Neuronal stem cell (in vitro differentiated cells): ENCODE measurements at regions not wholly inside any gene's neighbourhood (a gene's known extent, or its start where the extent isn't known, plus 50 kb on each side); places are given as distances from the start of the nearest gene placed in this dataset.

Source experiments
- DNase-seq: peaks from one replicate; pipeline ENCODE4 v3.0.0-alpha.2; 2013; ENCODE audit warnings: low spot score
- H2AFZ ChIP-seq: one replicate; pipeline ENCODE4 v1.6.1; 2013; ENCODE audit warnings: mild to moderate bottlenecking, low read length, inconsistent platforms
- H2AK5ac ChIP-seq: 2 replicates; pipeline ENCODE4 v1.6.1; 2013; ENCODE audit warnings: low read depth, mild to moderate bottlenecking, inconsistent platforms, low read length, moderate library complexity, mixed read lengths
- H2BK120ac ChIP-seq: 2 replicates; pipeline ENCODE4 v1.6.1; 2013; ENCODE audit warnings: low read depth, mild to moderate bottlenecking, inconsistent platforms, low read length, moderate library complexity, mixed read lengths
- H2BK12ac ChIP-seq: one replicate; pipeline ENCODE4 v1.6.1; 2013; ENCODE audit warnings: low read length, inconsistent platforms
- H2BK15ac ChIP-seq: 2 replicates; pipeline ENCODE4 v1.6.1; 2013; ENCODE audit warnings: mild to moderate bottlenecking, low read length, inconsistent platforms, mixed read lengths
- H2BK5ac ChIP-seq: one replicate; pipeline ENCODE4 v1.6.1; 2013; ENCODE audit warnings: inconsistent platforms, mild to moderate bottlenecking, low read length, moderate library complexity
- H3K14ac ChIP-seq: one replicate; pipeline ENCODE4 v1.6.1; 2013; ENCODE audit warnings: low read length, inconsistent platforms
- H3K18ac ChIP-seq: 2 replicates; pipeline ENCODE4 v1.6.1; 2013; ENCODE audit warnings: low read length, inconsistent platforms
- H3K23ac ChIP-seq: 2 replicates; pipeline ENCODE4 v1.6.1; 2013; ENCODE audit warnings: low read depth, mild to moderate bottlenecking, mixed read lengths, low read length, inconsistent platforms; ENCODE audit not compliant: poor library complexity
- H3K27ac ChIP-seq: replicated peaks from 3 replicates; pipeline ENCODE4 v1.5.1; 2013; ENCODE audit warnings: low read length, inconsistent platforms
- H3K27me3 ChIP-seq, 3 experiments: 2 replicates each; pipeline ENCODE4 v1.6.1; 2013; ENCODE audit warnings: low read length in 3 of 3, mild to moderate bottlenecking in 2 of 3, inconsistent platforms in 1 of 3, low read depth in 1 of 3, mixed read lengths in 1 of 3, moderate library complexity in 1 of 3; ENCODE audit not compliant: control insufficient read depth in 3 of 3, insufficient read depth in 3 of 3
- H3K36me3 ChIP-seq, 2 donors: replicated peaks in 1 of 2; 2 replicates each; pipeline ENCODE4 v1.6.1; 2013; ENCODE audit warnings: low read length in 2 of 2; ENCODE audit not compliant: control insufficient read depth in 2 of 2, insufficient read depth in 2 of 2
- H3K4ac ChIP-seq: 2 replicates; pipeline ENCODE4 v1.6.1; 2013; ENCODE audit warnings: inconsistent platforms, mild to moderate bottlenecking, low read length, moderate library complexity
- H3K4me1 ChIP-seq, 2 donors: 1 replicate in 1 of 2; 2 replicates in 1 of 2; pipeline ENCODE4 v1.6.1; 2013; ENCODE audit warnings: low read length in 2 of 2, low read depth in 1 of 2; ENCODE audit not compliant: control insufficient read depth in 2 of 2, insufficient read depth in 1 of 2
- H3K4me2 ChIP-seq: one replicate; pipeline ENCODE4 v1.6.1; 2013; ENCODE audit warnings: mild to moderate bottlenecking, low read length, inconsistent platforms; ENCODE audit not compliant: insufficient read depth, poor library complexity, severe bottlenecking
- H3K4me3 ChIP-seq, 2 donors: 2 replicates each; pipeline ENCODE4 v1.5.1; 2013; ENCODE audit warnings: low read length in 2 of 2, mild to moderate bottlenecking in 2 of 2, inconsistent platforms in 1 of 2, moderate library complexity in 1 of 2
- H3K79me1 ChIP-seq: one replicate; pipeline ENCODE4 v1.6.1; 2013; ENCODE audit warnings: low read depth, mild to moderate bottlenecking, inconsistent platforms, low read length, moderate library complexity
- H3K9ac ChIP-seq: one replicate; pipeline ENCODE4 v1.6.1; 2013; ENCODE audit warnings: mild to moderate bottlenecking, low read depth, low read length, inconsistent platforms; ENCODE audit not compliant: poor library complexity
- H3K9me3 ChIP-seq, 2 donors: replicated peaks in 1 of 2; 2 replicates each; pipeline versions ENCODE3 to v1.6.1; 2013; ENCODE audit warnings: low read length in 2 of 2, mild to moderate bottlenecking in 2 of 2, inconsistent platforms in 1 of 2, low read depth in 1 of 2, mixed read lengths in 1 of 2, moderate library complexity in 1 of 2; ENCODE audit not compliant: control insufficient read depth in 2 of 2, insufficient read depth in 1 of 2
- H4K8ac ChIP-seq: one replicate; pipeline ENCODE4 v1.6.1; 2013; ENCODE audit warnings: low read depth, mild to moderate bottlenecking, inconsistent platforms, low read length, moderate library complexity
- H4K91ac ChIP-seq: one replicate; pipeline ENCODE4 v1.6.1; 2013; ENCODE audit warnings: low read length, low read depth, mild to moderate bottlenecking, inconsistent platforms; ENCODE audit not compliant: poor library complexity
- WGBS, 2 donors: extraction: QIAGEN DNeasy Blood & Tissue Kit; methylation state at CpG; one replicate each; pipeline ENCODE4 v1.1.7; 2013; ENCODE audit warnings: missing lambda C conversion rate in 2 of 2, mixed read lengths in 1 of 2; ENCODE audit not compliant: insufficient read length in 2 of 2, insufficient replicate concordance in 1 of 2; ENCODE audit errors: extremely low coverage in 2 of 2; 5-methylcytosine and 5-hydroxymethylcytosine counted together

GRCh38 chr2:145483854-145484253 is 963.9 kb upstream of the ZEB2 start:
- H2BK120ac ChIP-seq: no peak overlapping the region
- no peak overlapping the region for H3K9ac ChIP-seq
- no peak overlapping the region for H2AFZ ChIP-seq
- no peak overlapping the region for H2AK5ac ChIP-seq
- no peak overlapping the region for H3K18ac ChIP-seq
- H3K14ac ChIP-seq: no peak overlapping the region
- no peak overlapping the region for H2BK15ac ChIP-seq
- no peak overlapping the region for H3K4me3 ChIP-seq
- WGBS, 2 donors: no CpG with 5 or more reads among the region's 3 CpGs
- H3K4me2 ChIP-seq: no peak overlapping the region
- H4K8ac ChIP-seq: no peak overlapping the region
- no peak overlapping the region for H2BK12ac ChIP-seq
- H3K27ac ChIP-seq: no peak overlapping the region
- no peaks in the 10 kb centered on the region for H3K4me1 ChIP-seq
- H3K27me3 ChIP-seq: no peaks in the 10 kb centered on the region
- H3K23ac ChIP-seq: no peak overlapping the region
- H3K36me3 ChIP-seq: no peaks in the 10 kb centered on the region
- H3K4ac ChIP-seq: no peak overlapping the region
- H3K79me1 ChIP-seq: no peaks in the 10 kb centered on the region
- no peak overlapping the region for H2BK5ac ChIP-seq
- H3K9me3 ChIP-seq: no peaks in the 10 kb centered on the region
- DNase-seq: no peak
- H4K91ac ChIP-seq: no peak overlapping the region

GRCh38 chr2:145481334-145481922 is 961.5 kb upstream of the ZEB2 start:
- H3K9me3 ChIP-seq: no peaks in the 10 kb centered on the region
- no peak overlapping the region for H2AFZ ChIP-seq
- no peak overlapping the region for H4K91ac ChIP-seq
- no peak overlapping the region for H3K4me3 ChIP-seq
- H3K4me2 ChIP-seq: no peak overlapping the region
- H2BK120ac ChIP-seq: no peak overlapping the region
- no peak overlapping the region for H2AK5ac ChIP-seq
- no peaks in the 10 kb centered on the region for H3K79me1 ChIP-seq
- no peak overlapping the region for H3K27ac ChIP-seq
- no peak overlapping the region for H3K14ac ChIP-seq
- no peak overlapping the region for H4K8ac ChIP-seq
- H2BK12ac ChIP-seq: no peak overlapping the region
- no peak for DNase-seq
- no peaks in the 10 kb centered on the region for H3K4me1 ChIP-seq
- no peaks in the 10 kb centered on the region for H3K36me3 ChIP-seq
- no peak overlapping the region for H3K18ac ChIP-seq
- no peaks in the 10 kb centered on the region for H3K27me3 ChIP-seq
- no peak overlapping the region for H3K9ac ChIP-seq
- H2BK15ac ChIP-seq: no peak overlapping the region
- no peak overlapping the region for H2BK5ac ChIP-seq
- H3K4ac ChIP-seq: no peak overlapping the region
- no peak overlapping the region for H3K23ac ChIP-seq

GRCh38 chr2:145464866-145465265 is 944.9 kb upstream of the ZEB2 start:
- Histone ChIP-seq H3K27ac (no peak overlapping the region), H3K4me1 (no peaks in the 10 kb centered on the region), H4K91ac (no peak overlapping the region), H3K79me1 (no peaks in the 10 kb centered on the region), H3K18ac (no peak overlapping the region), H2AFZ (no peak overlapping the region), H3K9ac (no peak overlapping the region), H3K4me2 (no peak overlapping the region), H2AK5ac (no peak overlapping the region), H4K8ac (no peak overlapping the region), H3K27me3 (no peaks in the 10 kb centered on the region), H3K9me3 (no peaks in the 10 kb centered on the region), H2BK12ac (no peak overlapping the region), H3K4me3 (no peak overlapping the region), H3K23ac (no peak overlapping the region), H3K14ac (no peak overlapping the region), H2BK120ac (no peak overlapping the region), H2BK15ac (no peak overlapping the region), H2BK5ac (no peak overlapping the region), H3K36me3 (no peaks in the 10 kb centered on the region), H3K4ac (no peak overlapping the region)
- WGBS, 2 donors: no CpG with 5 or more reads among the region's 3 CpGs
- no peak for DNase-seq

- H3K4me2 ChIP-seq: no peak overlapping the region
- no peak overlapping the region for H3K14ac ChIP-seq
- H3K27me3 ChIP-seq: no peaks in the 10 kb centered on the region
- no CpG with 5 or more reads among the region's 1 CpG for WGBS, 2 donors
- H2AFZ ChIP-seq: no peak overlapping the region
- H2BK15ac ChIP-seq: no peak overlapping the region
- no peaks in the 10 kb centered on the region for H3K4me1 ChIP-seq
- H3K4ac ChIP-seq: no peak overlapping the region
- no peak overlapping the region for H2AK5ac ChIP-seq
- H3K4me3 ChIP-seq: no peak overlapping the region
- H4K91ac ChIP-seq: no peak overlapping the region
- no peak overlapping the region for H2BK12ac ChIP-seq
- no peak overlapping the region for H2BK5ac ChIP-seq
- H3K23ac ChIP-seq: no peak overlapping the region
- H3K9me3 ChIP-seq: no peaks in the 10 kb centered on the region
- no peaks in the 10 kb centered on the region for H3K36me3 ChIP-seq
- H4K8ac ChIP-seq: no peak overlapping the region
- H3K79me1 ChIP-seq: no peaks in the 10 kb centered on the region
- H3K18ac ChIP-seq: no peak overlapping the region
- H2BK120ac ChIP-seq: no peak overlapping the region
- H3K9ac ChIP-seq: no peak overlapping the region
- H3K27ac ChIP-seq: no peak overlapping the region
- no peak for DNase-seq
These were observed 940.2 kb upstream of the ZEB2 start for GRCh38 chr2:145460112-145460511.
